ENCODE measurements at regions not wholly inside any gene's neighbourhood (a gene's known extent, or its start where the extent isn't known, plus 50 kb on each side); places are given as distances from the start of the nearest gene placed in this dataset.
A peak's percentile ranks its signal among the peaks of the same experiment; 100 is the strongest.

- no peaks in the 10 kb centered on the region for H4K20me1 ChIP-seq (ENCODE audit: insufficient read depth)
- H3K27me3 ChIP-seq (ENCODE audit: insufficient read depth, low read length): no peaks in the 10 kb centered on the region
- ChIA-PET POLR2A (no interaction called here), CTCF (interaction anchor here (1.3 kb wide), 2 partner anchors 15 to 48 kb away, joined by 4 read pairs; no protein-coding TSS in a partner anchor), RAD21 (ENCODE audit: low non-redundant PET in 1 of 2, low total read pairs in 2 of 2, uncharacterized antibody in 2 of 2, unreplicated experiment in 2 of 2) (interaction anchor here in 1 of 2 experiments (0.8 kb wide), 1 partner anchor 220 kb away, joined by 4 read pairs; no protein-coding TSS in a partner anchor)
- TF ChIP-seq ZFX (IDR thresholded peaks at IDR 0.05): no peak
- peak; percentile 33; the same call in 1 of the 2 replicates for TF ChIP-seq RAD21 (IDR thresholded peaks at IDR 0.05; ENCODE audit: low read depth)
- TF ChIP-seq CTCF (IDR thresholded peaks at IDR 0.05 in 2 of 3, conservative IDR thresholded peaks at IDR 0.05 in 1 of 3; ENCODE audit: borderline replicate concordance in 1 of 3, insufficient read depth in 1 of 3, low read depth in 2 of 3, low read length in 2 of 3): peak; percentile 34 to 79 (median 70); a peak in 4 of 6 replicates
- H2AFZ ChIP-seq (ENCODE audit: low read depth, low read length, poor library complexity, severe bottlenecking): peak overlapping the region; percentile 77
- no peak overlapping the region for H3K27ac ChIP-seq (ENCODE audit: low read depth, low read length)
- no peak overlapping the region for H3K9ac ChIP-seq (ENCODE audit: low read length)
- ATAC-seq (peak; percentile 39; the same call in 1 of the 2 replicates), DNase-seq (ENCODE audit: low read depth, low spot score) (peak; percentile 24)
- no peaks in the 10 kb centered on the region for H3K9me2 ChIP-seq (ENCODE audit: insufficient read depth)
- no peak overlapping the region for H3K4me3 ChIP-seq (replicated peaks in 1 of 2; ENCODE audit: low read depth in 1 of 2, low read length in 2 of 2)
- no peak overlapping the region for H3K4me2 ChIP-seq (ENCODE audit: low read length)
- intact Hi-C loops (cut with micrococcal nuclease): no loop called here
- no TSS peak for BruUV-seq (replicated peaks)
- 0 out of 4 replicates have a peak, but pooled peaks cover 0 to 2% of the 10 kb centered on the region in 2 experiments for H3K36me3 ChIP-seq (ENCODE audit: control insufficient read depth in 1 of 2, insufficient read depth in 2 of 2, low read length in 2 of 2)
- peaks cover 37 to 60% of the 10 kb centered on the region in 2 experiments for H3K4me1 ChIP-seq (ENCODE audit: control insufficient read depth in 1 of 2, insufficient read depth in 2 of 2, low read length in 2 of 2)
- H3K79me2 ChIP-seq (ENCODE audit: insufficient read depth, low read length): no peaks in the 10 kb centered on the region
- no peaks in the 10 kb centered on the region for H3K9me3 ChIP-seq (ENCODE audit: control insufficient read depth in 1 of 2, insufficient read depth in 1 of 2, low read depth in 1 of 2, low read length in 2 of 2)
Measured at GRCh38 chr15:66838671-66839239, 136.7 kb downstream of the SMAD6 start.

- Histone ChIP-seq H3K4me2 (ENCODE audit: low read length) (no peak overlapping the region), H3K36me3 (ENCODE audit: control insufficient read depth in 1 of 2, insufficient read depth in 2 of 2, low read length in 2 of 2) (0 out of 4 replicates have a peak, but pooled peaks cover 0 to 2% of the 10 kb centered on the region in 2 experiments), H3K27me3 (ENCODE audit: insufficient read depth, low read length) (no peaks in the 10 kb centered on the region), H2AFZ (ENCODE audit: low read depth, low read length, poor library complexity, severe bottlenecking) (peak overlapping the region; percentile 44), H3K4me3 (replicated peaks in 1 of 2; ENCODE audit: low read depth in 1 of 2, low read length in 2 of 2) (no peak overlapping the region), H3K9ac (ENCODE audit: low read length) (no peak overlapping the region), H4K20me1 (ENCODE audit: insufficient read depth) (no peaks in the 10 kb centered on the region), H3K4me1 (ENCODE audit: control insufficient read depth in 1 of 2, insufficient read depth in 2 of 2, low read length in 2 of 2) (peaks cover 39 to 56% of the 10 kb centered on the region in 2 experiments), H3K27ac (ENCODE audit: low read depth, low read length) (no peak overlapping the region), H3K9me3 (ENCODE audit: control insufficient read depth in 1 of 2, insufficient read depth in 1 of 2, low read depth in 1 of 2, low read length in 2 of 2) (no peaks in the 10 kb centered on the region), H3K79me2 (ENCODE audit: insufficient read depth, low read length) (no peaks in the 10 kb centered on the region), H3K9me2 (ENCODE audit: insufficient read depth) (no peaks in the 10 kb centered on the region)
- RAD21 ChIA-PET (ENCODE audit: low non-redundant PET in 1 of 2, low total read pairs in 2 of 2, uncharacterized antibody in 2 of 2, unreplicated experiment in 2 of 2): no interaction called here
- ATAC-seq (no peak), DNase-seq (ENCODE audit: low read depth, low spot score) (no peak)
- CTCF ChIA-PET: interaction anchor here (1.0 to 1.3 kb wide), 2 partner anchors 12 to 49 kb away, joined by 3 to 4 read pairs; no protein-coding TSS in a partner anchor
- POLR2A ChIA-PET: no interaction called here
- intact Hi-C loops (cut with micrococcal nuclease): loop anchor here (5.0 kb wide), 1 partner anchor 37 kb away; no protein-coding TSS in a partner anchor
- BruUV-seq (replicated peaks): no TSS peak
- TF ChIP-seq ZNF274 (IDR thresholded peaks at IDR 0.05; ENCODE audit: low read depth, low read length) (no peak), ATF3 (IDR thresholded peaks at IDR 0.05) (no peak), REST (IDR thresholded peaks at IDR 0.05; ENCODE audit: low read depth) (no peak), JUND (IDR thresholded peaks at IDR 0.05) (no peak), SRF (IDR thresholded peaks at IDR 0.05; ENCODE audit: low read depth) (no peak), SIN3A (IDR thresholded peaks at IDR 0.05; ENCODE audit: low read depth) (no peak), YY1 (IDR thresholded peaks at IDR 0.05; ENCODE audit: extremely low read depth, insufficient replicate concordance, low read depth, low read length) (no peak), POLR2A (IDR thresholded peaks at IDR 0.05; ENCODE audit: borderline replicate concordance, extremely low read depth, insufficient read depth, insufficient read length) (no peak), EGR1 (IDR thresholded peaks at IDR 0.05; ENCODE audit: low read depth) (no peak), ELF1 (IDR thresholded peaks at IDR 0.05; ENCODE audit: borderline replicate concordance, low read depth) (no peak), SP1 (IDR thresholded peaks at IDR 0.05; ENCODE audit: low read depth) (no peak), FOSL1 (IDR thresholded peaks at IDR 0.05; ENCODE audit: low read depth) (no peak)
Measured at GRCh38 chr15:66839506-66840112, 137.6 kb downstream of the SMAD6 start.
